ENCODE measurements at regions not wholly inside any gene's neighbourhood (a gene's known extent, or its start where the extent isn't known, plus 50 kb on each side); places are given as distances from the start of the nearest gene placed in this dataset.
"Not testable (repeated sequence)": the region's sequence is repeated elsewhere in the genome, so short reads cannot be mapped to it uniquely, and the experiment has no call there.

DNA sequence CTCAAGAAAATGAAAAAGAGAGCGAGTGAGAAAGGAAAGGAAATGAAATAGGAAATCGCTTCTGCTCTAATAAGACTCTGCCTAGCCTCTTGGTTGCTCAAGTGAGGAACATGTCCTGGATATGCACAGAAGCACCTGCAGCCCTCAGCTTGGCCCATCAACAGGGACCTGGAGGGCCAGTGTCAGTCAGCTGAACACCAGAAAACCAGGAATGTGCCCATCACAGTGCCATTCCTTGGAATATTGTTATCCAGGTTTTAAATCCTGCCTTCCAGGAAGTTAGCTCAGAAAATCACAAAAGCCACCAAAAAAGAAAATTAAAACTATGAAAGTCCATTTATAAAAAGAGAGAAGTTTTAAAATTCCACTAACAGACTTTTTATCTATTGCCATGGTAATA lies 173.4 kb upstream of the TPM1 start:
- no peaks in the 10 kb centered on the region for H4K20me1 ChIP-seq (ENCODE audit: control insufficient read depth, insufficient read depth, low read length, poor library complexity, severe bottlenecking)
- H2AFZ ChIP-seq (ENCODE audit: insufficient read depth, low read depth, low read length, poor library complexity, severe bottlenecking), result no peak overlapping the region
- Mint-ChIP-seq H3K4me1 (no peaks in the 10 kb centered on the region), H3K27me3 (peaks cover 8% of the 10 kb centered on the region), H3K9me3 (ENCODE audit: insufficient read depth) (peaks cover 3% of the 10 kb centered on the region), H3K4me3 (no peak overlapping the region), H3K27ac (no peak overlapping the region)
- DNase-seq (no peak), ATAC-seq (ENCODE audit: low read depth) (no peak)
- H3K79me2 ChIP-seq (ENCODE audit: control insufficient read depth, insufficient read depth, low read length), result no peaks in the 10 kb centered on the region
- H3K4me2 ChIP-seq (replicated peaks; ENCODE audit: low read depth, low read length, poor library complexity, severe bottlenecking), result no peak overlapping the region
- intact Hi-C loops (cut with micrococcal nuclease), result no loop called here
- no peak overlapping the region for H3K9ac ChIP-seq (ENCODE audit: low read length)
- 53% methylated on average over 2 of the region's 2 CpGs for WGBS (ENCODE audit: insufficient coverage)
- no peaks in the 10 kb centered on the region for H3K9me3 ChIP-seq (ENCODE audit: control extremely low read depth in 1 of 3, control insufficient read depth in 2 of 3, insufficient read depth in 1 of 3, low read length in 2 of 3)
- no peaks in the 10 kb centered on the region for H3K27me3 ChIP-seq (replicated peaks in 1 of 4; ENCODE audit: control extremely low read depth in 1 of 4, control insufficient read depth in 3 of 4, insufficient read depth in 4 of 4, low read length in 3 of 4)
- TF ChIP-seq, protein P1, sequence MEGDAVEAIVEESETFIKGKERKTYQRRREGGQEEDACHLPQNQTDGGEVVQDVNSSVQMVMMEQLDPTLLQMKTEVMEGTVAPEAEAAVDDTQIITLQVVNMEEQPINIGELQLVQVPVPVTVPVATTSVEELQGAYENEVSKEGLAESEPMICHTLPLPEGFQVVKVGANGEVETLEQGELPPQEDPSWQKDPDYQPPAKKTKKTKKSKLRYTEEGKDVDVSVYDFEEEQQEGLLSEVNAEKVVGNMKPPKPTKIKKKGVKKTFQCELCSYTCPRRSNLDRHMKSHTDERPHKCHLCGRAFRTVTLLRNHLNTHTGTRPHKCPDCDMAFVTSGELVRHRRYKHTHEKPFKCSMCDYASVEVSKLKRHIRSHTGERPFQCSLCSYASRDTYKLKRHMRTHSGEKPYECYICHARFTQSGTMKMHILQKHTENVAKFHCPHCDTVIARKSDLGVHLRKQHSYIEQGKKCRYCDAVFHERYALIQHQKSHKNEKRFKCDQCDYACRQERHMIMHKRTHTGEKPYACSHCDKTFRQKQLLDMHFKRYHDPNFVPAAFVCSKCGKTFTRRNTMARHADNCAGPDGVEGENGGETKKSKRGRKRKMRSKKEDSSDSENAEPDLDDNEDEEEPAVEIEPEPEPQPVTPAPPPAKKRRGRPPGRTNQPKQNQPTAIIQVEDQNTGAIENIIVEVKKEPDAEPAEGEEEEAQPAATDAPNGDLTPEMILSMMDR (IDR thresholded peaks at IDR 0.05), result no peak
- TF ChIP-seq EZH2 (IDR thresholded peaks at IDR 0.05; ENCODE audit: borderline replicate concordance, insufficient read depth, low read depth, low read length, poor library complexity, severe bottlenecking), result no peak
- H3K36me3 ChIP-seq (replicated peaks in 1 of 2; ENCODE audit: control extremely low read depth in 1 of 2, control insufficient read depth in 1 of 2, extremely low read depth in 1 of 2, insufficient read depth in 2 of 2, low read length in 1 of 2), result no peaks in the 10 kb centered on the region
- no peak overlapping the region for H3K27ac ChIP-seq (ENCODE audit: low read length in 2 of 2)
- CTCF ChIA-PET, result no interaction called here
- POLR2A ChIA-PET, result no interaction called here
- H3K4me1 ChIP-seq (ENCODE audit: control insufficient read depth in 2 of 2, insufficient read depth in 2 of 2, low read length in 2 of 2), result no peaks in the 10 kb centered on the region
- H3K4me3 ChIP-seq (ENCODE audit: control extremely low read depth in 1 of 5, extremely low read depth in 1 of 5, insufficient read depth in 1 of 5, low read depth in 2 of 5, low read length in 4 of 5), result no peak overlapping the region

GRCh38 chr15:62870216-62870615 lies 172.3 kb upstream of the TPM1 start:
- peaks cover 8% of the 10 kb centered on the region for H3K27me3 Mint-ChIP-seq
- no CpG with 5 or more reads among the region's 2 CpGs for WGBS (ENCODE audit: insufficient coverage)
- ChIA-PET POLR2A (no interaction called here), CTCF (no interaction called here)
- Histone ChIP-seq H3K9ac (ENCODE audit: low read length) (no peak overlapping the region), H4K20me1 (ENCODE audit: control insufficient read depth, insufficient read depth, low read length, poor library complexity, severe bottlenecking) (no peaks in the 10 kb centered on the region), H2AFZ (ENCODE audit: insufficient read depth, low read depth, low read length, poor library complexity, severe bottlenecking) (no peak overlapping the region), H3K79me2 (ENCODE audit: control insufficient read depth, insufficient read depth, low read length) (no peaks in the 10 kb centered on the region), H3K4me1 (ENCODE audit: control insufficient read depth in 2 of 2, insufficient read depth in 2 of 2, low read length in 2 of 2) (no peaks in the 10 kb centered on the region), H3K36me3 (replicated peaks in 1 of 2; ENCODE audit: control extremely low read depth in 1 of 2, control insufficient read depth in 1 of 2, extremely low read depth in 1 of 2, insufficient read depth in 2 of 2, low read length in 1 of 2) (no peaks in the 10 kb centered on the region), H3K27me3 (replicated peaks in 1 of 4; ENCODE audit: control extremely low read depth in 1 of 4, control insufficient read depth in 3 of 4, insufficient read depth in 4 of 4, low read length in 3 of 4) (no peaks in the 10 kb centered on the region), H3K4me3 (ENCODE audit: control extremely low read depth in 1 of 5, extremely low read depth in 1 of 5, insufficient read depth in 1 of 5, low read depth in 2 of 5, low read length in 4 of 5) (no peak overlapping the region), H3K27ac (ENCODE audit: low read length in 2 of 2) (no peak overlapping the region), H3K4me2 (replicated peaks; ENCODE audit: low read depth, low read length, poor library complexity, severe bottlenecking) (no peak overlapping the region), H3K9me3 (ENCODE audit: control extremely low read depth in 1 of 3, control insufficient read depth in 2 of 3, insufficient read depth in 1 of 3, low read length in 2 of 3) (no peaks in the 10 kb centered on the region)
- DNase-seq, result no peak
- ATAC-seq (ENCODE audit: low read depth), result no peak
- TF ChIP-seq, protein P1 (IDR thresholded peaks at IDR 0.05), result no peak
- TF ChIP-seq EZH2 (IDR thresholded peaks at IDR 0.05; ENCODE audit: borderline replicate concordance, insufficient read depth, low read depth, low read length, poor library complexity, severe bottlenecking), result no peak
- H3K9me3 Mint-ChIP-seq (ENCODE audit: insufficient read depth), result peaks cover 3% of the 10 kb centered on the region
- intact Hi-C loops (cut with micrococcal nuclease), result no loop called here
- no peak overlapping the region for H3K27ac Mint-ChIP-seq
- no peaks in the 10 kb centered on the region for H3K4me1 Mint-ChIP-seq
- H3K4me3 Mint-ChIP-seq, result no peak overlapping the region

GRCh38 chr15:62870701-62871100 lies 171.8 kb upstream of the TPM1 start:
- H3K36me3 ChIP-seq (replicated peaks in 1 of 2; ENCODE audit: control extremely low read depth in 1 of 2, control insufficient read depth in 1 of 2, extremely low read depth in 1 of 2, insufficient read depth in 2 of 2, low read length in 1 of 2); H3K79me2 ChIP-seq (ENCODE audit: control insufficient read depth, insufficient read depth, low read length); H3K27me3 ChIP-seq (replicated peaks in 1 of 4; ENCODE audit: control extremely low read depth in 1 of 4, control insufficient read depth in 3 of 4, insufficient read depth in 4 of 4, low read length in 3 of 4); H4K20me1 ChIP-seq (ENCODE audit: control insufficient read depth, insufficient read depth, low read length, poor library complexity, severe bottlenecking); H3K9me3 ChIP-seq (ENCODE audit: control extremely low read depth in 1 of 3, control insufficient read depth in 2 of 3, insufficient read depth in 1 of 3, low read length in 2 of 3); POLR2A ChIA-PET; H3K4me1 ChIP-seq (ENCODE audit: control insufficient read depth in 2 of 2, insufficient read depth in 2 of 2, low read length in 2 of 2); H2AFZ ChIP-seq (ENCODE audit: insufficient read depth, low read depth, low read length, poor library complexity, severe bottlenecking); ATAC-seq (ENCODE audit: low read depth); H3K9ac ChIP-seq (ENCODE audit: low read length); H3K9me3 Mint-ChIP-seq (ENCODE audit: insufficient read depth); H3K27ac Mint-ChIP-seq; H3K27me3 Mint-ChIP-seq; H3K4me3 Mint-ChIP-seq; intact Hi-C loops (cut with micrococcal nuclease); H3K4me1 Mint-ChIP-seq; H3K27ac ChIP-seq (ENCODE audit: low read length in 2 of 2); H3K4me3 ChIP-seq (ENCODE audit: control extremely low read depth in 1 of 5, extremely low read depth in 1 of 5, insufficient read depth in 1 of 5, low read depth in 2 of 5, low read length in 4 of 5); DNase-seq; H3K4me2 ChIP-seq (replicated peaks; ENCODE audit: low read depth, low read length, poor library complexity, severe bottlenecking); CTCF ChIA-PET: not testable (repeated sequence)
- no CpG with 5 or more reads among the region's 3 CpGs for WGBS (ENCODE audit: insufficient coverage)

All from B cell (primary cell).